Activated naive CD4-positive, alpha-beta T cell treated with anti-CD3 and anti-CD28 coated beads, Interleukin-2, amount 10 ng/mL, durations not matched to agents 7 days and 5 days (primary cell): ENCODE measurements at regions not wholly inside any gene's neighbourhood (a gene's known extent, or its start where the extent isn't known, plus 50 kb on each side); places are given as distances from the start of the nearest gene placed in this dataset.

Experiments
- CTCF ChIA-PET: fragments of 350-600 bp; sonication (Branson Sonifier 250); formaldehyde crosslinking; loops from one replicate; lab custom pipeline; 2021; ENCODE audit warnings: antibody characterized with exemption; lab: Charles Lee
- DNase-seq: peaks from one replicate; pipeline ENCODE4 v3.0.0-alpha.2; 2020
- H3K27ac Mint-ChIP-seq: one replicate; pipeline ENCODE4 v1.8.0; 2021; ENCODE audit warnings: mild to moderate bottlenecking, moderate library complexity, mixed read lengths
- H3K27me3 Mint-ChIP-seq: one replicate; pipeline ENCODE4 v1.8.0; 2021; ENCODE audit warnings: mild to moderate bottlenecking, mixed read lengths
- H3K36me3 Mint-ChIP-seq: one replicate; pipeline ENCODE4 v1.8.0; 2021; ENCODE audit warnings: mixed read lengths
- H3K4me1 Mint-ChIP-seq: one replicate; pipeline ENCODE4 v1.8.0; 2021; ENCODE audit warnings: mixed read lengths
- H3K4me3 Mint-ChIP-seq: one replicate; pipeline ENCODE4 v1.8.0; 2021; ENCODE audit warnings: mild to moderate bottlenecking, moderate library complexity, mixed read lengths
- H3K9me3 Mint-ChIP-seq: one replicate; pipeline ENCODE4 v1.8.0; 2021; ENCODE audit warnings: mixed read lengths

GRCh38 chr17:33475594-33475993 is 182.5 kb upstream of the ASIC2 start:
- Mint-ChIP-seq H3K4me3 (no peak overlapping the region), H3K36me3 (no peaks in the 10 kb centered on the region), H3K9me3 (no peaks in the 10 kb centered on the region), H3K27ac (no peak overlapping the region), H3K27me3 (no peaks in the 10 kb centered on the region), H3K4me1 (no peaks in the 10 kb centered on the region)
- CTCF ChIA-PET, result no interaction called here
- no peak for DNase-seq

GRCh38 chr17:33481652-33482051 is 188.6 kb upstream of the ASIC2 start:
- CTCF ChIA-PET, result no interaction called here
- H3K27me3 Mint-ChIP-seq, result no peaks in the 10 kb centered on the region
- H3K27ac Mint-ChIP-seq, result no peak overlapping the region
- DNase-seq, result no peak
- no peaks in the 10 kb centered on the region for H3K4me1 Mint-ChIP-seq
- no peaks in the 10 kb centered on the region for H3K36me3 Mint-ChIP-seq
- peaks cover 2% of the 10 kb centered on the region for H3K9me3 Mint-ChIP-seq
- H3K4me3 Mint-ChIP-seq, result no peak overlapping the region

- Mint-ChIP-seq H3K36me3 (no peaks in the 10 kb centered on the region), H3K4me1 (no peaks in the 10 kb centered on the region), H3K4me3 (no peak overlapping the region), H3K9me3 (peaks cover 2% of the 10 kb centered on the region), H3K27ac (no peak overlapping the region), H3K27me3 (no peaks in the 10 kb centered on the region)
- DNase-seq, result no peak
- CTCF ChIA-PET, result no interaction called here
Measured at GRCh38 chr17:33482636-33483035, 189.5 kb upstream of the ASIC2 start.

- H3K27me3 Mint-ChIP-seq, result no peaks in the 10 kb centered on the region
- no peaks in the 10 kb centered on the region for H3K4me1 Mint-ChIP-seq
- no peak for DNase-seq
- H3K4me3 Mint-ChIP-seq, result no peak overlapping the region
- no peaks in the 10 kb centered on the region for H3K36me3 Mint-ChIP-seq
- CTCF ChIA-PET, result no interaction called here
- H3K9me3 Mint-ChIP-seq, result peaks cover 2% of the 10 kb centered on the region
- no peak overlapping the region for H3K27ac Mint-ChIP-seq
Measured at GRCh38 chr17:33484559-33484958, 191.5 kb upstream of the ASIC2 start.

- Mint-ChIP-seq H3K27ac (no peak overlapping the region), H3K9me3 (peaks cover 2% of the 10 kb centered on the region), H3K4me3 (no peak overlapping the region), H3K36me3 (no peaks in the 10 kb centered on the region), H3K4me1 (no peaks in the 10 kb centered on the region), H3K27me3 (no peaks in the 10 kb centered on the region)
- no peak for DNase-seq
- CTCF ChIA-PET, result no interaction called here
Measured at GRCh38 chr17:33486135-33486885, 193.2 kb upstream of the ASIC2 start.

GRCh38 chr17:33487187-33487879 is 194.2 kb upstream of the ASIC2 start:
- Mint-ChIP-seq H3K4me3 (no peak overlapping the region), H3K4me1 (no peaks in the 10 kb centered on the region), H3K36me3 (no peaks in the 10 kb centered on the region), H3K27ac (no peak overlapping the region), H3K27me3 (no peaks in the 10 kb centered on the region), H3K9me3 (peaks cover 2% of the 10 kb centered on the region)
- DNase-seq, result no peak
- CTCF ChIA-PET, result no interaction called here

GRCh38 chr17:33491871-33492481 is 198.9 kb upstream of the ASIC2 start:
- Mint-ChIP-seq H3K27me3 (no peaks in the 10 kb centered on the region), H3K36me3 (no peaks in the 10 kb centered on the region), H3K27ac (no peak overlapping the region), H3K9me3 (no peaks in the 10 kb centered on the region), H3K4me1 (no peaks in the 10 kb centered on the region), H3K4me3 (no peak overlapping the region)
- DNase-seq, result no peak
- CTCF ChIA-PET, result interaction anchor here (1.2 kb wide), 1 partner anchor 21 kb away, joined by 3 read pairs; no protein-coding TSS in a partner anchor

- no peak for DNase-seq
- no peaks in the 10 kb centered on the region for H3K9me3 Mint-ChIP-seq
- CTCF ChIA-PET, result no interaction called here
- no peak overlapping the region for H3K4me3 Mint-ChIP-seq
- H3K27me3 Mint-ChIP-seq, result no peaks in the 10 kb centered on the region
- H3K36me3 Mint-ChIP-seq, result no peaks in the 10 kb centered on the region
- H3K4me1 Mint-ChIP-seq, result no peaks in the 10 kb centered on the region
- H3K27ac Mint-ChIP-seq, result no peak overlapping the region
Measured at GRCh38 chr17:33492731-33493265, 199.7 kb upstream of the ASIC2 start.

- Mint-ChIP-seq H3K9me3 (no peaks in the 10 kb centered on the region), H3K4me1 (no peaks in the 10 kb centered on the region), H3K27ac (no peak overlapping the region), H3K4me3 (no peak overlapping the region), H3K36me3 (no peaks in the 10 kb centered on the region), H3K27me3 (no peaks in the 10 kb centered on the region)
- no peak for DNase-seq
- CTCF ChIA-PET, result no interaction called here
Measured at GRCh38 chr17:33493566-33493965, 200.5 kb upstream of the ASIC2 start.

GRCh38 chr17:33494151-33494550 is 201.1 kb upstream of the ASIC2 start:
- H3K36me3 Mint-ChIP-seq, result no peaks in the 10 kb centered on the region
- no peaks in the 10 kb centered on the region for H3K27me3 Mint-ChIP-seq
- H3K27ac Mint-ChIP-seq, result no peak overlapping the region
- no peaks in the 10 kb centered on the region for H3K4me1 Mint-ChIP-seq
- H3K4me3 Mint-ChIP-seq, result no peak overlapping the region
- no peaks in the 10 kb centered on the region for H3K9me3 Mint-ChIP-seq
- CTCF ChIA-PET, result no interaction called here
- DNase-seq, result no peak

- Mint-ChIP-seq H3K4me3 (no peak overlapping the region), H3K4me1 (no peaks in the 10 kb centered on the region), H3K9me3 (no peaks in the 10 kb centered on the region), H3K27me3 (no peaks in the 10 kb centered on the region), H3K36me3 (no peaks in the 10 kb centered on the region), H3K27ac (no peak overlapping the region)
- CTCF ChIA-PET, result no interaction called here
- DNase-seq, result no peak
Measured at GRCh38 chr17:33497623-33498022, 204.5 kb upstream of the ASIC2 start.

GRCh38 chr17:33498069-33498468 is 205.0 kb upstream of the ASIC2 start:
- no peaks in the 10 kb centered on the region for H3K27me3 Mint-ChIP-seq
- no peak for DNase-seq
- H3K36me3 Mint-ChIP-seq, result no peaks in the 10 kb centered on the region
- H3K4me3 Mint-ChIP-seq, result no peak overlapping the region
- H3K9me3 Mint-ChIP-seq, result no peaks in the 10 kb centered on the region
- H3K4me1 Mint-ChIP-seq, result no peaks in the 10 kb centered on the region
- no peak overlapping the region for H3K27ac Mint-ChIP-seq
- CTCF ChIA-PET, result no interaction called here

- CTCF ChIA-PET, result no interaction called here
- Mint-ChIP-seq H3K9me3 (no peaks in the 10 kb centered on the region), H3K4me1 (no peaks in the 10 kb centered on the region), H3K4me3 (no peak overlapping the region), H3K27me3 (no peaks in the 10 kb centered on the region), H3K27ac (no peak overlapping the region), H3K36me3 (no peaks in the 10 kb centered on the region)
- DNase-seq, result no peak
Measured at GRCh38 chr17:33499040-33499439, 205.9 kb upstream of the ASIC2 start.

- no peak overlapping the region for H3K4me3 Mint-ChIP-seq
- CTCF ChIA-PET, result interaction anchor here (1.5 kb wide), 1 partner anchor 20 kb away, joined by 3 read pairs; no protein-coding TSS in a partner anchor
- no peak for DNase-seq
- no peaks in the 10 kb centered on the region for H3K4me1 Mint-ChIP-seq
- H3K27me3 Mint-ChIP-seq, result no peaks in the 10 kb centered on the region
- no peaks in the 10 kb centered on the region for H3K36me3 Mint-ChIP-seq
- H3K9me3 Mint-ChIP-seq, result no peaks in the 10 kb centered on the region
- no peak overlapping the region for H3K27ac Mint-ChIP-seq
Measured at GRCh38 chr17:33500151-33500550, 207.1 kb upstream of the ASIC2 start.
